Stimulated activated naive CD8-positive, alpha-beta T cell treated with anti-CD3 and anti-CD28 coated beads, Interleukin-15, amount 100 ng/mL, for 72 hours (primary cell): ENCODE measurements at regions not wholly inside any gene's neighbourhood (a gene's known extent, or its start where the extent isn't known, plus 50 kb on each side); places are given as distances from the start of the nearest gene placed in this dataset.

Experiments used
- ATAC-seq: fragments of 150-1000 bp; cut with Tn5 transposase; 2 replicates; pipeline ENCODE4 v1.10.0; 2021; ENCODE audit warnings: mild to moderate bottlenecking, moderate library complexity
- DNase-seq, 2 donors: peaks; one replicate each; pipeline ENCODE4 v3.0.0; 2021 to 2022
- H3K27ac Mint-ChIP-seq, 2 donors: one replicate each; pipeline ENCODE4 v1.8.0; 2022; ENCODE audit warnings: mild to moderate bottlenecking in 2 of 2, mixed read lengths in 2 of 2, moderate library complexity in 2 of 2
- H3K27me3 Mint-ChIP-seq: one replicate; pipeline ENCODE4 v1.8.0; 2022; ENCODE audit warnings: mixed read lengths
- H3K4me1 Mint-ChIP-seq: one replicate; pipeline ENCODE4 v1.8.0; 2022; ENCODE audit warnings: mild to moderate bottlenecking, mixed read lengths
- H3K4me3 Mint-ChIP-seq, 2 donors: one replicate each; pipeline ENCODE4 v1.8.0; 2022; ENCODE audit warnings: mild to moderate bottlenecking in 2 of 2, mixed read lengths in 2 of 2, moderate library complexity in 1 of 2
- H3K9me3 Mint-ChIP-seq, 2 donors: one replicate each; pipeline ENCODE4 v1.8.0; 2022; ENCODE audit warnings: mixed read lengths in 2 of 2

DNA sequence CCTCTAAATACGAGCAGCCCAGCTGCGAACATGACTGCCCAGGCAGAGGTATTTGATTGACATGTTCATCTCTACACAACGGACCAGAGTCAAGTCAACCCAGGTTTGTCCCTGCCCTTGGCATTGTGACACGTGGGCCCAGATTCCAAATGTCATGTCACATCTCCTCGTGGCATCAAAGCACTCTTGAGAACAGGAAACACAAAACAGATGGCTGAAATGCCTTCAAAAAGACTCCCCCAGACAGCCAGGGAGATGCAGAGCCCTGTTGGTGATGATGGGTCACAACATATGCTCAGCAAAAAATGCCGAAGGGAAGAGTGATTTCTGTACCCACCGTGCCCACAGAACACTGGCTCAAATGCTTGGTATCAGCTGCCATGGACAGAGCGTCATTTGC is 337.8 kb upstream of the DAB1 start:
- H3K27me3 Mint-ChIP-seq = peaks cover 22% of the 10 kb centered on the region
- no peaks in the 10 kb centered on the region for H3K4me1 Mint-ChIP-seq
- DNase-seq = no peak
- no peak overlapping the region for H3K27ac Mint-ChIP-seq
- H3K4me3 Mint-ChIP-seq = no peak overlapping the region
- H3K9me3 Mint-ChIP-seq = no peaks in the 10 kb centered on the region
- ATAC-seq = no peak

DNA sequence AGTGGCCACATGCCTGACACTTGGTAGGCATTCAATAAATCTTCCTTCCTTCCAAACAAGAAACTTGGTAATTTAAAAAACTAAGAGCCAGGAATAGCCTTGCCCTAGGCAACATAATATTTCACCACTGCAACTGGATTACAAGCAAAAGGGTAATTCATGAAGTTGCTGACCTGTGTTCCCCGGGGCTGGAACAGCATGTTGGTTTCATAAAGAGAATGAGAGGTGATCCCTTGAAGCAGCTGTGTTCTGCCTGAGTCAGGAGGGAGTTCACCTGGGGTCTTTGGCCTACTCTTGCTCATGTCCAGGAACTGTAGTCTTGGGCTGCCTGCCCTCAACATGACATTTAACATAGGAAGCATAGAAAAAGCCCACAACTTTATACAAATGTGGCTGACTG is 329.0 kb upstream of the DAB1 start:
- DNase-seq (no peak), ATAC-seq (no peak)
- H3K4me1 Mint-ChIP-seq = no peaks in the 10 kb centered on the region
- no peak overlapping the region for H3K27ac Mint-ChIP-seq
- H3K4me3 Mint-ChIP-seq = no peak overlapping the region
- no peaks in the 10 kb centered on the region for H3K9me3 Mint-ChIP-seq
- peaks cover 7% of the 10 kb centered on the region for H3K27me3 Mint-ChIP-seq

DNA sequence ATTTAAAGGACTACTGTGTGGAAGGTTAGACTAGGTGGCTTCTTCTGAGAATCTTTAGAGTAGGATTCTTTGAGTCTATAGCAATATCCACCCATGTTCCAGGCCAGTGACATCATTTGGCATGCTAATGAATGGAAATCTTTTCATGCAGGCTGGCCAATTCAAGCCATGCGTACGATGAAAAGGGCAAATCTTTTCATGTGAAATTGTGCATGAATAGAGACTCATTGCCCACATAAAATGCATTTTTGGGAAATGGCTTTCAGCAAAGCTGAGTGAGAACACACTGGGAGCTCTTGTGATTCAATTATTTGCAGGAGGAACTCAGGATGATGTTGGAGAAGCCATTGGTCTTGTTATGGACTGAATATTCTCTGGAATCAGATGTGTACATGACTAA is 324.9 kb upstream of the DAB1 start:
- Mint-ChIP-seq H3K4me3 (no peak overlapping the region), H3K9me3 (no peaks in the 10 kb centered on the region), H3K27ac (no peak overlapping the region), H3K4me1 (no peaks in the 10 kb centered on the region), H3K27me3 (peaks cover 7% of the 10 kb centered on the region)
- DNase-seq (no peak), ATAC-seq (no peak)

DNA sequence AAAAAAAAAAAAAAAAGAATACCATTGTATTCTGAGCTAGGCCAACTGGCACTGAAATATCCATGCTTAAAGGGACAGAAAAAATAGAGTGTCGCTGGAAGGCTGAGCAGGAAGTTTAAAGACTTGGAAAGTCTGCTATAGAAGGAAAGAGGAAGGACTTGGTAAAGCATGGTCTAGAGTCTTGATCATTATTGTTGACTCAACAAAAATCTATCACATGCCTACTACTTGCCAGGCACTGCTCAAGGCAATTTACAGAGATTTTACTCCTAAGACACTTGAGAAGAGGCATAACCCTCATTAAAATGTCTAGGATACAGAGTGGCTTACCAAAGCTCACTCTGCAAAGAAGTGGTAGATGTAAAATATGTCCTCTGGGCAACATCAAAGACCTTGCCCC is 324.0 kb upstream of the DAB1 start:
- Mint-ChIP-seq H3K9me3 (no peaks in the 10 kb centered on the region), H3K27me3 (peaks cover 7% of the 10 kb centered on the region), H3K4me1 (no peaks in the 10 kb centered on the region), H3K27ac (no peak overlapping the region), H3K4me3 (no peak overlapping the region)
- DNase-seq (no peak), ATAC-seq (no peak)

DNA sequence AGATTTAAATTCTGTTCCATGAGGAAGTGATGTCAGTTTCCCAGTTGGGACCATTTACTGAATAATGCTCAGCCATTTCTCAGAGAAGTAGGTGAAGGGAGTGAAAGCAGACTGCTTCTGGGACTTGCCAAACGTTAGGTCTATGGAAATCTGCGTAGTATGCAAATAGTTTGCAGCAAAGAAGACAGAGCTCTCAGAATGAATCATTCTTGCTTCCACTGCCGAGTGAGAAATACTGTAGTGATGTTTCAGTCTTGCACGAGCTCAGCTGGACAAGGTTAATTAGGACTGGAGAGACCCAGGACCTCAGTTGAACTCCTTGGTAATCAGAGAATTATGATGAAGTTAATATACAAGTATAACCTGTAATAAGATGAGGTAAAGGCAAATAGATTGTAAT is 317.7 kb upstream of the DAB1 start:
- no peaks in the 10 kb centered on the region for H3K9me3 Mint-ChIP-seq
- no peak overlapping the region for H3K27ac Mint-ChIP-seq
- DNase-seq (no peak), ATAC-seq (no peak)
- H3K27me3 Mint-ChIP-seq = peaks cover 9% of the 10 kb centered on the region
- H3K4me1 Mint-ChIP-seq = no peaks in the 10 kb centered on the region
- no peak overlapping the region for H3K4me3 Mint-ChIP-seq

DNA sequence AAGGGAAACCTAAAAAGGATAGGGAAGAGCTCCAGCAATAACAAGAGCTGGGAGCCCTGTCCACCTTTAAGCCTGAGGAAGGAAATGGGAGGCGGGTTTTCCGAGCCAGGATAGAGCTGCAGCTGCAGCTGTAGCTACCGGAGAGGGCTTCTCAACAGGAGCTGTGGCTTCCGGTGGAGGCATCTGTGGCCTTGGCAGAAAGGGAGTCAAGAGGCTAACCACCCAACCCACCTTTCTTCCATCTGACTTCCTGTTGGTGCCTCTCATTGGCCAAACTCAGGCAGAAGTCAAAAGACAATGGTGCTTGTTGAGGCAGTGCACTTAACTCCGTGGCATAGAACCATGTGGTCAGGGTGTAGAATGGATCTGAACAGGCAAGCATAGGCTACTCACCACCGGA is 313.1 kb upstream of the DAB1 start:
- ATAC-seq (no peak), DNase-seq (no peak)
- peaks cover 17% of the 10 kb centered on the region for H3K27me3 Mint-ChIP-seq
- no peaks in the 10 kb centered on the region for H3K4me1 Mint-ChIP-seq
- no peaks in the 10 kb centered on the region for H3K9me3 Mint-ChIP-seq
- no peak overlapping the region for H3K27ac Mint-ChIP-seq
- H3K4me3 Mint-ChIP-seq = no peak overlapping the region

DNA sequence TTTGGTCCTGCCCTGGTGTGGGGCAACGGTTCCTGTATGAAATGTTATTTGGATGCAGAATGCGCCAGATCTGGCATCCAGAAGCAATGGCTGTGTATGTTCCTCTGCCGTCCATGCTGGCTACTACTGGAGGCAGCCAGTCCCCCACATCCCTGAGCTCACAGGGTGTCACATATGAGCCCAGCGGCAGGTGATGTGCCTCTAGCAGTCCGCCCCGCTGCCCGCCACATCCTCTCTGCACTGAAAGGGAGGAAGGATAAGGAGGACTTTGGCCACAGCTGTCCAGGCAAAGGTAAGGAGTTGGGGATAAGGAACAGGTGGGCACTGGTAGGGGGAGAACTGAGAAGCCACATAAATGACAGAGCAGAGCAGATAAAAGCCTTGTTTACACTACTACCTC is 305.3 kb upstream of the DAB1 start:
- no peak for DNase-seq

DNA sequence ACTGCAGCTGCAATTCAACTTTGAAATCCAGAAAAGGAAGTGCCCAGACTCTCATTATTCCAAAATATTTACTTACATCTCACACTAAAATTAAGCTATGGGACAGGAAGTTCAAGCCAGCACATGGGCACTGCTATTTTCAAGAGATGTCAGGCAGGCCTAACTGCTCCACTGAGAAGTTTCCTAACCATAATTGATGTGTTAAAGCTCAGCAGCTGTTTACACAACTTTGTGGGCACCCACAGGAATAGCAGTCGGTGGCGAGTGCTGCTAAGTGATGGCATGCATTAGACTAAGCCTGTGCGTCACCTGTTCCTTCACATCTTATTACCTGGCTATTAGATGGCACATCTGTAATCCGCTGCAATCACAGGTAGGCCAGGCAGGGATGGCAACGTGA is 303.3 kb upstream of the DAB1 start:
- H3K27ac Mint-ChIP-seq = no peak overlapping the region
- H3K27me3 Mint-ChIP-seq = peaks cover 1% of the 10 kb centered on the region
- DNase-seq (no peak), ATAC-seq (no peak)
- H3K4me1 Mint-ChIP-seq = no peaks in the 10 kb centered on the region
- no peak overlapping the region for H3K4me3 Mint-ChIP-seq
- no peaks in the 10 kb centered on the region for H3K9me3 Mint-ChIP-seq

More for the DNA sequence above, 305.3 kb upstream of the DAB1 start:
- no peaks in the 10 kb centered on the region for H3K9me3 Mint-ChIP-seq
- no peaks in the 10 kb centered on the region for H3K4me1 Mint-ChIP-seq
- H3K27me3 Mint-ChIP-seq = peaks cover 8% of the 10 kb centered on the region
- H3K4me3 Mint-ChIP-seq = no peak overlapping the region
- peak overlapping the region in 1 of 2 donors; percentile 35 for H3K27ac Mint-ChIP-seq
- no peak for ATAC-seq

DNA sequence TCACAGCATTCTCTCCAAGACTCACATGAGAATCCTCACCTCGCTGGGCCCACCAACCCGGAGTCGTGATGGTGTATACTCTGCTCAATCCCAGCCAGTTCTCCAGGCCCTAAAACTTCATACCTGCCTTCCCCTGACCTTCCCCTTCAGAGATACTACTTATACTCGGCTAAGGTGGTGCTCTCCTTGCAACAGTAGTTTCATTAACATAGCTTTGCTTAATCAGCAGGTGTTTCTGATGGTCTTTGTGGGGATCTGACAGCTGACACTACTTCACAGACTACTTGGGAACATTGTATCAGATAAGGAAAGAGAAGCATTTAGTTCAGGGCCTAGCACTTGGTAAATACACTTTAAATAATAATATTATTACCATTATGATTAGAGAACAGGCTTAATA is 301.5 kb upstream of the DAB1 start:
- DNase-seq (no peak), ATAC-seq (no peak)
- no peak overlapping the region for H3K4me3 Mint-ChIP-seq
- no peaks in the 10 kb centered on the region for H3K9me3 Mint-ChIP-seq
- H3K27me3 Mint-ChIP-seq = no peaks in the 10 kb centered on the region
- no peaks in the 10 kb centered on the region for H3K4me1 Mint-ChIP-seq
- H3K27ac Mint-ChIP-seq = no peak overlapping the region

DNA sequence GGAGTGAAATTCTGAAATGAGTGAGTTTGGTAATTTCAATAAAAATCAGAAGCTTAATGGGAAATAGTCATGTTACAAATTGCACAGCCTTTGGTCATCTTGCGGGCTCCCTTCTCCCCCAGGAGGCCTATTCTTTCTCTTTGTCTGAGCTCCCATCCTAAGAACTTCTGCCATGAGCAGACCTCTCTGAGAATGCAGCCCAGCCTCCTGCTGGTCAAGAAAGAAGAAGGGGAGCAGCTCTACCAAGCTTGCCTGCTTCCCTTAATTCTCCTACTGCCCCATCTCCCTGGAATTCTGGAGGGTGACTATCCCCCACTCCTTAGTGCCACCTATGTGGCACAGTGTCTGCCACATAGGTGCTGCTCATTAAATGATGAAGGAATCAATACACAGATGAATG is 300.7 kb upstream of the DAB1 start:
- Mint-ChIP-seq H3K4me3 (no peak overlapping the region), H3K9me3 (no peaks in the 10 kb centered on the region), H3K27me3 (no peaks in the 10 kb centered on the region), H3K4me1 (peaks cover 2% of the 10 kb centered on the region), H3K27ac (peak overlapping the region; percentile 52 to 92)
- no peak for DNase-seq
- no peak for ATAC-seq

DNA sequence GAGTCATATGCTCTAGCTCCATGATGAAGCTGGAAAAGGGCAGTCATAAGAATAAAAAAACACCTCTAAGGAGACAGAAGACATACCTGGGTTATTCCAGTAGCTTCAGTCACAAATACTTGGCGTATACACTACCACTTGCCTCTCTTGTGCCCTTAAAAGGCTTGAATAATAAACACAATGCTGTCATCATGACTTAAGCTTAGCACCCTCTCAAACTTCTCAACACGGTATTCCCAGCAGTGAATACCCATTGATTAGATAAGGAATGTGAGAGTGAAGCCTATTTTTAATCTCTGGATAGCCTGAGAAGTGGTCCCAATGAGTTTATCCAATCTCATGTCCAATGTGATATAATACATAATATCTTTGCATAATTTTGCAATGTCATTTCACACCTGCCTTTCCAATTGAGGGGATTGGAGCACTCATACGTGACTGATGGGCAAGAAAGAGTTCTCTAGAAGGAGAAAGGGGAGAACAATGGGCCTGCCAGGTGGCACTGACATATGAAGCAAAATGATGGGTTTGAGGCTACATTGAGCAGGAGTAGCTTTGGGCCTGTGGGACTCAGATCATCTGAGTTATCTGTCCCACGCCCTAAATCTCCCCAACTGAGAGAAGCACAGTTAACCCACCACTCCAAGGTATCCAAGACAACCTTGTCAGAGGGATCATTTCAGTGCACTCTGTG is 298.6 kb upstream of the DAB1 start:
- no peak for ATAC-seq
- Mint-ChIP-seq H3K27me3 (no peaks in the 10 kb centered on the region), H3K9me3 (no peaks in the 10 kb centered on the region), H3K4me3 (no peak overlapping the region), H3K27ac (no peak overlapping the region), H3K4me1 (peaks cover 6% of the 10 kb centered on the region)
- DNase-seq = no peak

DNA sequence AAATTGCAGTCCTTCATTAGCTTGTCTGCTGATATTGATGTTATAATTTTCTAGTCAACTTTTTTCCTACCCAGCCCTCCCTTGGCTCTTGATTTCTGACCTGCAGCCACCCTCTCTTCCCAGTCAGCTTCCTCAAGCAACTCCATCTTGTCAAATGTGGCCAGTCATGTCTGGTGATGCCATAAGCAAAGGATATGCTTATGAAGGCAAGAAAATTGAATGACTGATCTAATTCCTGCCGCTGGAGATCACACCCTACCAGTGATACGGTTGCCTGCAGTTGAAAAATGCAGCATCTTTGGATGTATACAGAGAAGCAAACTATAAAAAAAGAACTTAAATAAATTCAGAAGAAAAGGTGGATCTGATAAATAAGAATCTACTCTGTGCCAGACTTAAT is 297.1 kb upstream of the DAB1 start:
- no peak for DNase-seq
- Mint-ChIP-seq H3K9me3 (no peaks in the 10 kb centered on the region), H3K27me3 (no peaks in the 10 kb centered on the region), H3K27ac (no peak overlapping the region), H3K4me3 (no peak overlapping the region), H3K4me1 (peaks cover 6% of the 10 kb centered on the region)
- ATAC-seq = no peak

DNA sequence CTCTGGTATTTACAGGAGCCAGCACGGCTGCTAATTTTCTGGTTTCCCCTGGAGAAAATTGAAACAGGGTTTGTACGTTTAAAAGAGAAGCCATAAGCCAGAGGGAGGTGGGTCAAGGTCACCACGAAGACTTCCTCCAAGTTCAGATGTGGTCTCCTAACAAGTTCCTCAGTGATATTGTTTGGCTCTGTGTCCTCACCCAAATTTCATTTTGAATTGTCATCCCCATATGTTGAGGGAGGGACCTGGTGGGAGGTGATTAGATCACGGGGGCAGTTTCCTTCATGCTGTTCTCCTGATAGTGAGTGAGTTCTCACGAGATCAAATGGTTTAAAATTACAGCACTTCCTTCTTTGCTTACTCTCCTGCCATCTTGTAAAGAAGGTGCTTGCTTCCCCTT is 295.4 kb upstream of the DAB1 start:
- Mint-ChIP-seq H3K4me3 (no peak overlapping the region), H3K27me3 (no peaks in the 10 kb centered on the region), H3K27ac (no peak overlapping the region), H3K4me1 (peaks cover 6% of the 10 kb centered on the region), H3K9me3 (peaks cover 0 to 6% of the 10 kb centered on the region in 2 donors)
- DNase-seq (no peak), ATAC-seq (no peak)

DNA sequence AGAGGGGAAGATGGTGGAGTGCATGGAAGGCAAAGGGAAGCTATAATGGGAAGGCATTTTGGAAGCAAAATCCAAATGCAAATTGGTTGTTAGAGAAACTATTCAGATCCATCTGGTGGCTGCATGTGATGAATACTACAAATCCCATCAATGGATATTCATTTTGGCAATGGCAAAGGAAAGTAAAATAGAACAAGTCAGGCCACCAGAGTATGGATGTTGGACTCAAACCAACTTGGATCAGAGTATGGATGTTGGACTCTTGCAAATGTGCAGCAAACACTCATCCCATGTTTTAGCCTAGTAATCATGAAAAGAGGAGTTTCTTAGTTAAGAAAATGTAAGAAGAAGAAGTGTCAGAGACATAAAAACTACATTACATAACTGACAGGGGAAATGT is 289.6 kb upstream of the DAB1 start:
- peaks cover 0 to 13% of the 10 kb centered on the region in 2 donors for H3K9me3 Mint-ChIP-seq
- no peaks in the 10 kb centered on the region for H3K4me1 Mint-ChIP-seq
- H3K27me3 Mint-ChIP-seq = no peaks in the 10 kb centered on the region
- H3K27ac Mint-ChIP-seq = no peak overlapping the region
- DNase-seq = no peak
- no peak overlapping the region for H3K4me3 Mint-ChIP-seq
- no peak for ATAC-seq

DNA sequence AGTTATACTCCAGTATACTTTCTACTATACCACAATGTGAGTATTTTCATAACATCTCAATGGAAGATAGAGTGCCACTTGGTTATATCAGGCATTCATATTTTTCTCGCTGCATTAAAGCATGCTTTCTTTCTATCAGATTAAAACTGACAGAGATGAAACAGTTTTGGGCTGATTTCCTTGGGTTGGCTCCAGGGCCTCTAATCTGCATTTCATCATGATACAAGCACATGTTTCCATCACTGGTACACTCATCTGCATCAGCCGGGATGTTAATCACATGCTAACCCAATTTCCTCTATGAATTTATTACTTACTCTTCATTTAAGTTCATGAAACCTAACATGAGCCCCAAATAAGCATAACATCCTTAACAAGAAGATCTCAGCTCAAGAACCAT is 289.0 kb upstream of the DAB1 start:
- Mint-ChIP-seq H3K4me3 (no peak overlapping the region), H3K4me1 (no peaks in the 10 kb centered on the region), H3K9me3 (peaks cover 0 to 13% of the 10 kb centered on the region in 2 donors), H3K27me3 (no peaks in the 10 kb centered on the region), H3K27ac (no peak overlapping the region)
- DNase-seq (no peak), ATAC-seq (no peak)

DNA sequence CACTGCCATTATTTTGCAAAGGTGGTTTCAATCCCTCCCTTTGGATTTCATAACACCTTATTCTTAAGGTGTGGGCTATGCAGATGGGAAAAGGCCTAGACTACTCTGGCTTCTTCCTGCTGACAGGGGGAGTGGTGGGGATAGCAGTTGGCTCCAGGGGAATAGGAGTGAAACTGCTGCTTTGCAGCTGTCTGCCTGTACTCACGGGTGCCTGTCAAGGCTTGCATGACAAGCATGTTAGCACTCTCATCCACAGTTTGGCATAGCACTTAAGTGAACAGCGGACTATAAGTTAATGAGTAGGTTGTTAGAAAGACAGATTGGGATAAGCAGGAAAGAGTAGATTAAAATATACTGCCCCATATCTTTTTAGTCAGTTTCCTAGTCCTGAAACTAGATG is 287.5 kb upstream of the DAB1 start:
- no peaks in the 10 kb centered on the region for H3K4me1 Mint-ChIP-seq
- ATAC-seq (no peak), DNase-seq (no peak)
- no peaks in the 10 kb centered on the region for H3K27me3 Mint-ChIP-seq
- H3K27ac Mint-ChIP-seq = no peak overlapping the region
- peaks cover 0 to 13% of the 10 kb centered on the region in 2 donors for H3K9me3 Mint-ChIP-seq
- no peak overlapping the region for H3K4me3 Mint-ChIP-seq

DNA sequence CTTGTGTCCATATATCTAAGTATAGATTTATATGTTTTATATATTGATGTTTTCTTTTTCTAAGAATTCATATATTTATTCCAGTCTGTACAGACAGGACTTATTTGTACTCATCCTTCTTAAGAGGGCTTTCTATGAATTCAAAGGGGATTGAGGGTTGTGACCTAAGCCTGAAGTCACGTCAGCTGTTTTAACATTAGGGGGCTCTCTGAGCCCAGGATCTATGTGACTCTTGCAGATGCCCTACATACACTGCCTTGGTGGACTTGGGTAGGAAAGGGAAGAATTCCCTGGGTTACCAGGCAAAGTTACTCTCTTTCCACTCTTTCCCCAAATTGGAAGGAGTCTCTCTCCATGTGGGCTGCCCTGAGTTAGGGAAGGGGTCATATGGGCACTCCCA is 283.8 kb upstream of the DAB1 start:
- ATAC-seq (no peak), DNase-seq (no peak)
- Mint-ChIP-seq H3K9me3 (no peaks in the 10 kb centered on the region), H3K27ac (no peak overlapping the region), H3K4me1 (no peaks in the 10 kb centered on the region), H3K4me3 (no peak overlapping the region), H3K27me3 (no peaks in the 10 kb centered on the region)
